ENCODE measurements at regions not wholly inside any gene's neighbourhood (a gene's known extent, or its start where the extent isn't known, plus 50 kb on each side); places are given as distances from the start of the nearest gene placed in this dataset.

DNA sequence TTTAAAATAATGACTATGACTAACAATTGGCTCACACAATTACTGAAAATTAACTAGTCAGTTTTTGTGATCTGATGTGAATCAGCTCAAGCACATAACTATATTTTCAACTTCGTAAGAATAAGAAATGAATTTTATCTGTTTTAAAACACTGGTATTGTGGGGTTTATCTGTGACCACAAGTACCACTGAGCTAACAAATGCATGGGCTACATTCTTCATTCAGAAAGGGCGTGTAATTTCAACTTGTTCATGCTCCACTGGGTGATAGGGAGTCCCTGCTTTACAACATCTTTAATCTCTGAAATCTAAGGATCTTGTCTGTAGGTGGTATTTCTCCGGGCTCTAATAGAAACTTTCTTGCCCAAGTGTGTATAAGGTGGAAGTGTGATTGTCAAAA is 1311.5 kb upstream of the GJE1 start:
- CTCF ChIA-PET: no interaction called here
- no peak for DNase-seq (ENCODE audit: low spot score)

DNA sequence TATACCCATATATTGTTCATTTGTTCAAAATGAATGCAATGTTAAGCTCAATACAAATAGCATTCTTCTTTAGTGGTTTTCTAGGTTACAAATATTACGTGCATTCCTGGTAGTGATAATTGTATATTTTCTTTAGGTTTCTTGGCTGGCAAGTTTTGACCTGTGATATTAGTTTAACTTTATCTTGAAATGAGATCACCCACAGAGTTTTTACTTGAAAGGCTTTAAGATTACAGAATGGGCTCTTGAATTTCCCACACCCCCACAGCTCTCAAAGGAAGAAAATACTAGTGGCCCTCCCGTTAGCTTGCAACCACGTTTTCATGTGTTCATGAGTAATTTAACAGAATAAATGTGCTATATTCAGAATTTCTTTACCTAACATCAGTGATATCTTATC is 1315.5 kb upstream of the GJE1 start:
- DNase-seq (ENCODE audit: low spot score): no peak
- BruUV-seq (replicated peaks): no TSS peak
- no peaks in the 10 kb centered on the region for H3K36me3 ChIP-seq (ENCODE audit: insufficient read depth, low read length, poor library complexity, severe bottlenecking)
- POLR2A ChIA-PET (ENCODE audit: low non-redundant PET): no interaction called here
- H3K27me3 ChIP-seq (replicated peaks; ENCODE audit: insufficient read depth, low read depth, low read length, poor library complexity): no peaks in the 10 kb centered on the region
- CTCF ChIA-PET: no interaction called here
- no peak overlapping the region for H3K27ac ChIP-seq (ENCODE audit: low read depth, low read length, poor library complexity, severe bottlenecking)
- TF ChIP-seq EZH2 (IDR thresholded peaks at IDR 0.05; ENCODE audit: borderline replicate concordance, low read depth, low read length, poor library complexity, severe bottlenecking): no peak
- TF ChIP-seq, protein P1, sequence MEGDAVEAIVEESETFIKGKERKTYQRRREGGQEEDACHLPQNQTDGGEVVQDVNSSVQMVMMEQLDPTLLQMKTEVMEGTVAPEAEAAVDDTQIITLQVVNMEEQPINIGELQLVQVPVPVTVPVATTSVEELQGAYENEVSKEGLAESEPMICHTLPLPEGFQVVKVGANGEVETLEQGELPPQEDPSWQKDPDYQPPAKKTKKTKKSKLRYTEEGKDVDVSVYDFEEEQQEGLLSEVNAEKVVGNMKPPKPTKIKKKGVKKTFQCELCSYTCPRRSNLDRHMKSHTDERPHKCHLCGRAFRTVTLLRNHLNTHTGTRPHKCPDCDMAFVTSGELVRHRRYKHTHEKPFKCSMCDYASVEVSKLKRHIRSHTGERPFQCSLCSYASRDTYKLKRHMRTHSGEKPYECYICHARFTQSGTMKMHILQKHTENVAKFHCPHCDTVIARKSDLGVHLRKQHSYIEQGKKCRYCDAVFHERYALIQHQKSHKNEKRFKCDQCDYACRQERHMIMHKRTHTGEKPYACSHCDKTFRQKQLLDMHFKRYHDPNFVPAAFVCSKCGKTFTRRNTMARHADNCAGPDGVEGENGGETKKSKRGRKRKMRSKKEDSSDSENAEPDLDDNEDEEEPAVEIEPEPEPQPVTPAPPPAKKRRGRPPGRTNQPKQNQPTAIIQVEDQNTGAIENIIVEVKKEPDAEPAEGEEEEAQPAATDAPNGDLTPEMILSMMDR (conservative IDR thresholded peaks at IDR 0.05; ENCODE audit: low read depth, low read length): no peak
- intact Hi-C loops (cut with micrococcal nuclease; ENCODE audit: unreplicated experiment): no loop called here
- H3K4me3 ChIP-seq (ENCODE audit: low read depth, low read length, poor library complexity, severe bottlenecking): no peak overlapping the region
- H3K4me1 ChIP-seq (ENCODE audit: insufficient read depth, low read length, poor library complexity, severe bottlenecking): no peaks in the 10 kb centered on the region
- H3K9me3 ChIP-seq (ENCODE audit: low read depth, low read length, poor library complexity, severe bottlenecking): no peaks in the 10 kb centered on the region

More for the DNA sequence above, 1311.5 kb upstream of the GJE1 start:
- no peaks in the 10 kb centered on the region for H3K36me3 ChIP-seq (ENCODE audit: insufficient read depth, low read length, poor library complexity, severe bottlenecking)
- no peak overlapping the region for H3K4me3 ChIP-seq (ENCODE audit: low read depth, low read length, poor library complexity, severe bottlenecking)
- POLR2A ChIA-PET (ENCODE audit: low non-redundant PET): no interaction called here
- intact Hi-C loops (cut with micrococcal nuclease; ENCODE audit: unreplicated experiment): no loop called here
- no peaks in the 10 kb centered on the region for H3K9me3 ChIP-seq (ENCODE audit: low read depth, low read length, poor library complexity, severe bottlenecking)
- no peaks in the 10 kb centered on the region for H3K4me1 ChIP-seq (ENCODE audit: insufficient read depth, low read length, poor library complexity, severe bottlenecking)
- no peak for TF ChIP-seq EZH2 (IDR thresholded peaks at IDR 0.05; ENCODE audit: borderline replicate concordance, low read depth, low read length, poor library complexity, severe bottlenecking)
- TF ChIP-seq, protein P1 (conservative IDR thresholded peaks at IDR 0.05; ENCODE audit: low read depth, low read length): no peak
- no peak overlapping the region for H3K27ac ChIP-seq (ENCODE audit: low read depth, low read length, poor library complexity, severe bottlenecking)
- H3K27me3 ChIP-seq (replicated peaks; ENCODE audit: insufficient read depth, low read depth, low read length, poor library complexity): no peaks in the 10 kb centered on the region
- BruUV-seq (replicated peaks): no TSS peak

DNA sequence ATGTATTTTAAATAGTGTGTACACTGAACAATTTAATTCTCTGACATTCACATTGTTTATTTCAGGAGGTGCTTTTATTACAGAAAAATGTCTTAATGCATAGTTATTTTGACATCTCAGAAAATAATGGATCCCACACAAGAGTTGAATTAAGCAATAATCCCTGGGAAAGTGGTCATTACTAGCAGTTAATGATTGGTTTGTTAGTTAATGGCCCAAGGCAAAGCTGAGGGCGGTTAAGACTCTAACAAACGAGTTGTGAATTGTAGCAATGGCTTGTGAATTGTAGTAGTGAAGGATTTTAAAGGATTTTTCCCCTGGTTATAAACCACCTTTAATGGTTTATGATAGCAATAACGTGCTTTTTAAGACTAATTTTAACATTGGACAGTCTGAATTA is 1316.0 kb upstream of the GJE1 start:
- Histone ChIP-seq H3K27ac (ENCODE audit: low read depth, low read length, poor library complexity, severe bottlenecking) (no peak overlapping the region), H3K9me3 (ENCODE audit: low read depth, low read length, poor library complexity, severe bottlenecking) (no peaks in the 10 kb centered on the region), H3K27me3 (replicated peaks; ENCODE audit: insufficient read depth, low read depth, low read length, poor library complexity) (no peaks in the 10 kb centered on the region), H3K4me3 (ENCODE audit: low read depth, low read length, poor library complexity, severe bottlenecking) (no peak overlapping the region), H3K4me1 (ENCODE audit: insufficient read depth, low read length, poor library complexity, severe bottlenecking) (no peaks in the 10 kb centered on the region), H3K36me3 (ENCODE audit: insufficient read depth, low read length, poor library complexity, severe bottlenecking) (no peaks in the 10 kb centered on the region)
- intact Hi-C loops (cut with micrococcal nuclease; ENCODE audit: unreplicated experiment): no loop called here
- TF ChIP-seq EZH2 (IDR thresholded peaks at IDR 0.05; ENCODE audit: borderline replicate concordance, low read depth, low read length, poor library complexity, severe bottlenecking): no peak
- TF ChIP-seq, protein P1 (conservative IDR thresholded peaks at IDR 0.05; ENCODE audit: low read depth, low read length): no peak
- ChIA-PET POLR2A (ENCODE audit: low non-redundant PET) (no interaction called here), CTCF (no interaction called here)
- BruUV-seq (replicated peaks): no TSS peak
- no peak for DNase-seq (ENCODE audit: low spot score)

Data from A673 (cell line).